H1 (cell line): ENCODE measurements at regions not wholly inside any gene's neighbourhood (a gene's known extent, or its start where the extent isn't known, plus 50 kb on each side); places are given as distances from the start of the nearest gene placed in this dataset.

Experiments
- RNF2 ChIP-seq: fragments of 200-900, 300-1000 bp; sonication (generic); IDR thresholded peaks from 2 replicates; pipeline ENCODE4 v1.7.1; 2016; ENCODE audit warnings: borderline replicate concordance, low read depth, mild to moderate bottlenecking, antibody characterized with exemption, low read length; ENCODE audit not compliant: poor library complexity, severe bottlenecking; ENCODE audit errors: missing control alignments
- SP1 ChIP-seq: IDR thresholded peaks from 2 replicates; pipeline ENCODE4 v1.6.1; 2011; ENCODE audit warnings: low read depth, low read length
- SRF ChIP-seq: IDR thresholded peaks from 2 replicates; pipeline ENCODE4 v1.6.1; 2011; ENCODE audit warnings: mild to moderate bottlenecking, low read depth, low read length, moderate library complexity
- TF ChIP-seq, protein P1 (sequence below): fragments of 300-600 bp; sonication (generic); IDR thresholded peaks from 2 replicates; pipeline ENCODE4 v1.7.1; 2012; ENCODE audit warnings: low read length, moderate library complexity, mild to moderate bottlenecking, inconsistent platforms; ENCODE audit not compliant: insufficient replicate concordance

DNA sequence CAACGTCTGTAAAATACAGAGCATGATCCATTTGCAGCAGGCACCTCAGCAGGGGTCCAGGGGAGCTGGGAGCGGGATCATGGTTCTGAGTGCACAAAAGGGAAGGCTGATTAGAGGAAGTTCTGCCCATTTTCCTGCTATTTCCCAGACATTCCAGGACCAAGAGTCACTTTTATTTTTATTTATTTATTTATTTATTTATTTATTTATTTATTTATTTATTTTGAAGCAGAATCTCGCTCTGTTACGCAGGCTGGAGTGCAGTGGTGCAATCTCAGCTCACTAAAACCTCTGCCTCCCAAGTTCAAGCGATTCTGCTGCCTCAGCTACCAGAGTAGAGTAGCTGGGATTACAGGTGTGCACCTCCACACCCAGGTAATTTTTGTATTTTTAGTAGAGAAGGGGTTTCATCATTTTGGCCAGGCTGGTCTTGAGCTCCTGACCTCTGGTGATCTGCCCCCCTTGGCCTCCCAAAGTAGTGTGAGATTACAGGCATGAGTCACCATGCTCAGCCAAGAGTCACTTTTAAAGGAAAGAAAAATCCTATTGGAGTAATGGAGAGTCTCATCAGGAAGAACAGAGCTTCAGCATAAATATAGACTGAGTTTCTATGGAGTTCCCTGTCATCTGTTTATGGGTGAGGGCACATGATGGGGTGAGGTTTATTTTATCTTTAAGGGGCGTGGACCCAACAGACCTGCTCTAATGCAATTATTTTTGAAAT lies 355.2 kb downstream of the HAPSTR1 start (continued):
- TF ChIP-seq, protein P1, sequence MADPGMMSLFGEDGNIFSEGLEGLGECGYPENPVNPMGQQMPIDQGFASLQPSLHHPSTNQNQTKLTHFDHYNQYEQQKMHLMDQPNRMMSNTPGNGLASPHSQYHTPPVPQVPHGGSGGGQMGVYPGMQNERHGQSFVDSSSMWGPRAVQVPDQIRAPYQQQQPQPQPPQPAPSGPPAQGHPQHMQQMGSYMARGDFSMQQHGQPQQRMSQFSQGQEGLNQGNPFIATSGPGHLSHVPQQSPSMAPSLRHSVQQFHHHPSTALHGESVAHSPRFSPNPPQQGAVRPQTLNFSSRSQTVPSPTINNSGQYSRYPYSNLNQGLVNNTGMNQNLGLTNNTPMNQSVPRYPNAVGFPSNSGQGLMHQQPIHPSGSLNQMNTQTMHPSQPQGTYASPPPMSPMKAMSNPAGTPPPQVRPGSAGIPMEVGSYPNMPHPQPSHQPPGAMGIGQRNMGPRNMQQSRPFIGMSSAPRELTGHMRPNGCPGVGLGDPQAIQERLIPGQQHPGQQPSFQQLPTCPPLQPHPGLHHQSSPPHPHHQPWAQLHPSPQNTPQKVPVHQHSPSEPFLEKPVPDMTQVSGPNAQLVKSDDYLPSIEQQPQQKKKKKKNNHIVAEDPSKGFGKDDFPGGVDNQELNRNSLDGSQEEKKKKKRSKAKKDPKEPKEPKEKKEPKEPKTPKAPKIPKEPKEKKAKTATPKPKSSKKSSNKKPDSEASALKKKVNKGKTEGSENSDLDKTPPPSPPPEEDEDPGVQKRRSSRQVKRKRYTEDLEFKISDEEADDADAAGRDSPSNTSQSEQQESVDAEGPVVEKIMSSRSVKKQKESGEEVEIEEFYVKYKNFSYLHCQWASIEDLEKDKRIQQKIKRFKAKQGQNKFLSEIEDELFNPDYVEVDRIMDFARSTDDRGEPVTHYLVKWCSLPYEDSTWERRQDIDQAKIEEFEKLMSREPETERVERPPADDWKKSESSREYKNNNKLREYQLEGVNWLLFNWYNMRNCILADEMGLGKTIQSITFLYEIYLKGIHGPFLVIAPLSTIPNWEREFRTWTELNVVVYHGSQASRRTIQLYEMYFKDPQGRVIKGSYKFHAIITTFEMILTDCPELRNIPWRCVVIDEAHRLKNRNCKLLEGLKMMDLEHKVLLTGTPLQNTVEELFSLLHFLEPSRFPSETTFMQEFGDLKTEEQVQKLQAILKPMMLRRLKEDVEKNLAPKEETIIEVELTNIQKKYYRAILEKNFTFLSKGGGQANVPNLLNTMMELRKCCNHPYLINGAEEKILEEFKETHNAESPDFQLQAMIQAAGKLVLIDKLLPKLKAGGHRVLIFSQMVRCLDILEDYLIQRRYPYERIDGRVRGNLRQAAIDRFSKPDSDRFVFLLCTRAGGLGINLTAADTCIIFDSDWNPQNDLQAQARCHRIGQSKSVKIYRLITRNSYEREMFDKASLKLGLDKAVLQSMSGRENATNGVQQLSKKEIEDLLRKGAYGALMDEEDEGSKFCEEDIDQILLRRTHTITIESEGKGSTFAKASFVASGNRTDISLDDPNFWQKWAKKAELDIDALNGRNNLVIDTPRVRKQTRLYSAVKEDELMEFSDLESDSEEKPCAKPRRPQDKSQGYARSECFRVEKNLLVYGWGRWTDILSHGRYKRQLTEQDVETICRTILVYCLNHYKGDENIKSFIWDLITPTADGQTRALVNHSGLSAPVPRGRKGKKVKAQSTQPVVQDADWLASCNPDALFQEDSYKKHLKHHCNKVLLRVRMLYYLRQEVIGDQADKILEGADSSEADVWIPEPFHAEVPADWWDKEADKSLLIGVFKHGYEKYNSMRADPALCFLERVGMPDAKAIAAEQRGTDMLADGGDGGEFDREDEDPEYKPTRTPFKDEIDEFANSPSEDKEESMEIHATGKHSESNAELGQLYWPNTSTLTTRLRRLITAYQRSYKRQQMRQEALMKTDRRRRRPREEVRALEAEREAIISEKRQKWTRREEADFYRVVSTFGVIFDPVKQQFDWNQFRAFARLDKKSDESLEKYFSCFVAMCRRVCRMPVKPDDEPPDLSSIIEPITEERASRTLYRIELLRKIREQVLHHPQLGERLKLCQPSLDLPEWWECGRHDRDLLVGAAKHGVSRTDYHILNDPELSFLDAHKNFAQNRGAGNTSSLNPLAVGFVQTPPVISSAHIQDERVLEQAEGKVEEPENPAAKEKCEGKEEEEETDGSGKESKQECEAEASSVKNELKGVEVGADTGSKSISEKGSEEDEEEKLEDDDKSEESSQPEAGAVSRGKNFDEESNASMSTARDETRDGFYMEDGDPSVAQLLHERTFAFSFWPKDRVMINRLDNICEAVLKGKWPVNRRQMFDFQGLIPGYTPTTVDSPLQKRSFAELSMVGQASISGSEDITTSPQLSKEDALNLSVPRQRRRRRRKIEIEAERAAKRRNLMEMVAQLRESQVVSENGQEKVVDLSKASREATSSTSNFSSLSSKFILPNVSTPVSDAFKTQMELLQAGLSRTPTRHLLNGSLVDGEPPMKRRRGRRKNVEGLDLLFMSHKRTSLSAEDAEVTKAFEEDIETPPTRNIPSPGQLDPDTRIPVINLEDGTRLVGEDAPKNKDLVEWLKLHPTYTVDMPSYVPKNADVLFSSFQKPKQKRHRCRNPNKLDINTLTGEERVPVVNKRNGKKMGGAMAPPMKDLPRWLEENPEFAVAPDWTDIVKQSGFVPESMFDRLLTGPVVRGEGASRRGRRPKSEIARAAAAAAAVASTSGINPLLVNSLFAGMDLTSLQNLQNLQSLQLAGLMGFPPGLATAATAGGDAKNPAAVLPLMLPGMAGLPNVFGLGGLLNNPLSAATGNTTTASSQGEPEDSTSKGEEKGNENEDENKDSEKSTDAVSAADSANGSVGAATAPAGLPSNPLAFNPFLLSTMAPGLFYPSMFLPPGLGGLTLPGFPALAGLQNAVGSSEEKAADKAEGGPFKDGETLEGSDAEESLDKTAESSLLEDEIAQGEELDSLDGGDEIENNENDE, result no peak
- TF ChIP-seq SRF, result no peak
- TF ChIP-seq SP1, result no peak
- no peak for TF ChIP-seq RNF2
